GM12875 (cell line): ENCODE measurements at regions not wholly inside any gene's neighbourhood (a gene's known extent, or its start where the extent isn't known, plus 50 kb on each side); places are given as distances from the start of the nearest gene placed in this dataset.

Experiments
- H3K4me3 ChIP-seq: one replicate; pipeline ENCODE4 v1.5.1; 2011; ENCODE audit warnings: low read depth, low read length, control low read depth
- TF ChIP-seq, protein P1 (sequence below): IDR thresholded peaks from 2 replicates; pipeline ENCODE4 v1.5.1; 2011; ENCODE audit warnings: low read depth, mild to moderate bottlenecking, control low read depth, inconsistent platforms, low read length, moderate library complexity, borderline replicate concordance; ENCODE audit not compliant: insufficient read depth

- TF ChIP-seq, protein P1, sequence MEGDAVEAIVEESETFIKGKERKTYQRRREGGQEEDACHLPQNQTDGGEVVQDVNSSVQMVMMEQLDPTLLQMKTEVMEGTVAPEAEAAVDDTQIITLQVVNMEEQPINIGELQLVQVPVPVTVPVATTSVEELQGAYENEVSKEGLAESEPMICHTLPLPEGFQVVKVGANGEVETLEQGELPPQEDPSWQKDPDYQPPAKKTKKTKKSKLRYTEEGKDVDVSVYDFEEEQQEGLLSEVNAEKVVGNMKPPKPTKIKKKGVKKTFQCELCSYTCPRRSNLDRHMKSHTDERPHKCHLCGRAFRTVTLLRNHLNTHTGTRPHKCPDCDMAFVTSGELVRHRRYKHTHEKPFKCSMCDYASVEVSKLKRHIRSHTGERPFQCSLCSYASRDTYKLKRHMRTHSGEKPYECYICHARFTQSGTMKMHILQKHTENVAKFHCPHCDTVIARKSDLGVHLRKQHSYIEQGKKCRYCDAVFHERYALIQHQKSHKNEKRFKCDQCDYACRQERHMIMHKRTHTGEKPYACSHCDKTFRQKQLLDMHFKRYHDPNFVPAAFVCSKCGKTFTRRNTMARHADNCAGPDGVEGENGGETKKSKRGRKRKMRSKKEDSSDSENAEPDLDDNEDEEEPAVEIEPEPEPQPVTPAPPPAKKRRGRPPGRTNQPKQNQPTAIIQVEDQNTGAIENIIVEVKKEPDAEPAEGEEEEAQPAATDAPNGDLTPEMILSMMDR: no peak
- no peak overlapping the region for H3K4me3 ChIP-seq
Observed at GRCh38 chr11:106397787-106398501, 320.5 kb downstream of the AASDHPPT start.

DNA sequence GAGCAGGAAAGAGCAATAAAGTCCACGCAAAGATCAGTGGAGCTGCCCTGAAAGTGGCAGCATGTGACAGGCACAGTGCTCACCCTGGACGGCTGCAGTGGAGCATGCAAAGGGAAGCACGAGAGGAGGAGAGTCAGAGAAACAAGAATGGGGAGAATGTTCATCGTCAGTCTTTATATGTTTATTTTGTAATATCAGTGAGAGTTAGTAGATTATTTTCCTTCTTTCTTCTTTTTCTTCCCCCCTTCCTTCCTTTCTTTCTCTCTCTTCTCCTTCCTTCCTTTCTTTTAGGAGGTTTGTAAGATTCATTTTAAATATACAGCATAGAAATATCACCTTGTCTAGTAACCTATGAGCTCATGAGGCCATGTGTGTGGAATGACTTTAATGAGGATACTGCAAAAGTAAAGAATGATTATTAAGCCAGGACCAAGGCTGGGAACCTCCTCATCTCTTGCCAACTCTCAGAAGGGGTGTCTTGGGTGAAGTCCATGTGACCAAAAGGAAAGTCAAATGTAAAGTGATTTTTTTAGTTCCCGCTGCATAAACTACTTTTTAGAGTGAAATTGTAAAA lies 321.1 kb downstream of the AASDHPPT start:
- H3K4me3 ChIP-seq: no peak overlapping the region
- TF ChIP-seq, protein P1: no peak

DNA sequence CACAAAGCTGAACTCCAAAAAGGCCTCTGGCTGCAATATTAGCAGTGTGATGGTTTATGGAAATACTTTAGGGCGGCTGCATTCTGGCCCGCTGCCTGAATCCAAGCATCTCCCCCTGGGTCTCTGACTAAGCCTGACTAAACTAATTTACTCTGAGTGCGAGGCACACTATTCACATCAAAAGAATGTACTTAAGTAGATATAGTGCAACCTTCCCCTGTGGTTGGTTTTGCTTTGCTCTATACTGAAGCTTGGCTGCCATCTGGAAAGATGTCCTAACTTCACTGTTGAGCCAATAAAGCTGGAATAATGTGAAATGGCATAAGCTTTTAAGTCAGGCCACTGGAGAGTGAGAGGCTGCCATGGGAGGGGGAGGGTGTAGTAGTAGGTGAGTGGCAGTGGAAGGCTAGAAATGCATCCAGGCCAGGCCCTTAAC lies 321.6 kb downstream of the AASDHPPT start:
- H3K4me3 ChIP-seq: no peak overlapping the region
- TF ChIP-seq, protein P1: no peak

GRCh38 chr11:106399624-106400023 lies 322.2 kb downstream of the AASDHPPT start:
- TF ChIP-seq, protein P1: no peak
- no peak overlapping the region for H3K4me3 ChIP-seq

- TF ChIP-seq, protein P1: no peak
- H3K4me3 ChIP-seq: no peak overlapping the region
Observed at GRCh38 chr11:106400949-106401570, 323.6 kb downstream of the AASDHPPT start.

- H3K4me3 ChIP-seq: no peak overlapping the region
- TF ChIP-seq, protein P1: no peak
Observed at GRCh38 chr11:106403751-106404150, 326.3 kb downstream of the AASDHPPT start.

- TF ChIP-seq, protein P1: no peak
- no peak overlapping the region for H3K4me3 ChIP-seq
Observed at GRCh38 chr11:106409222-106409621, 331.8 kb downstream of the AASDHPPT start.
